Right lobe of liver (tissue), 4 donors: ENCODE measurements at regions not wholly inside any gene's neighbourhood (a gene's known extent, or its start where the extent isn't known, plus 50 kb on each side); places are given as distances from the start of the nearest gene placed in this dataset.

ENCODE experiments used
- POLR2A ChIP-seq: fragments of 450-650 bp; IDR thresholded peaks from one replicate; pipeline ENCODE4 v1.6.1; 2017; ENCODE audit warnings: antibody characterized with exemption, mild to moderate bottlenecking
- TF ChIP-seq, protein P1 (sequence below), 4 donors: fragments of 200-600 bp in 3 of 4; fragments of 450-650 bp in 1 of 4; IDR thresholded peaks; one replicate each; pipeline versions ENCODE4 v1.5.1 to v1.8.0; 2016 to 2022; ENCODE audit warnings: antibody characterized with exemption in 4 of 4, mild to moderate bottlenecking in 2 of 4
- donor health status: DM: no; HTN: no; CAD: no.
- donor health status: DM: no; HTN: no; CAD: no.
- donor health status: DM: no; HTN: yes; CAD: no.

DNA sequence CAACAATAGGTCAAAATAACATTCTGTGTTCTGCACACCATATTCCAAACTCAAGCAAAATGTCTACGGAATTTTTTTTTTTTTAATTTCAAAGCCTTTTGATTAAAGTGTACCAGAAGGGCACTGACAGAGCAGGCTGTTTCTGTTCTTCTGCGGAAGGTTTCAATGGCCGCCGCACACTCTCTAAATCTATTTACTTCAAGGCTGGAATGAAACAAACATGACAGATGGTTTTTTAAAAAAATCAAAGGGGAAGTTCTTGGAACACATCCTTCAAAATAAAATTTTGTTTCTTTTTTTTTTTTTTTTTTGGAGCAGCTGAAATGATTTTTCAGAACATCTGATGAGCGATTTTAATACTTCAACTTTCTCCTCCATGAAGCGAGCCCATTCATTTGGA, 259.1 kb downstream of the TXNL1 start:
- TF ChIP-seq, protein P1, sequence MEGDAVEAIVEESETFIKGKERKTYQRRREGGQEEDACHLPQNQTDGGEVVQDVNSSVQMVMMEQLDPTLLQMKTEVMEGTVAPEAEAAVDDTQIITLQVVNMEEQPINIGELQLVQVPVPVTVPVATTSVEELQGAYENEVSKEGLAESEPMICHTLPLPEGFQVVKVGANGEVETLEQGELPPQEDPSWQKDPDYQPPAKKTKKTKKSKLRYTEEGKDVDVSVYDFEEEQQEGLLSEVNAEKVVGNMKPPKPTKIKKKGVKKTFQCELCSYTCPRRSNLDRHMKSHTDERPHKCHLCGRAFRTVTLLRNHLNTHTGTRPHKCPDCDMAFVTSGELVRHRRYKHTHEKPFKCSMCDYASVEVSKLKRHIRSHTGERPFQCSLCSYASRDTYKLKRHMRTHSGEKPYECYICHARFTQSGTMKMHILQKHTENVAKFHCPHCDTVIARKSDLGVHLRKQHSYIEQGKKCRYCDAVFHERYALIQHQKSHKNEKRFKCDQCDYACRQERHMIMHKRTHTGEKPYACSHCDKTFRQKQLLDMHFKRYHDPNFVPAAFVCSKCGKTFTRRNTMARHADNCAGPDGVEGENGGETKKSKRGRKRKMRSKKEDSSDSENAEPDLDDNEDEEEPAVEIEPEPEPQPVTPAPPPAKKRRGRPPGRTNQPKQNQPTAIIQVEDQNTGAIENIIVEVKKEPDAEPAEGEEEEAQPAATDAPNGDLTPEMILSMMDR (IDR thresholded peaks at IDR 0.05): no peak
- TF ChIP-seq POLR2A: no peak
